Iris pigment epithelial cell (primary cell): ENCODE measurements at regions not wholly inside any gene's neighbourhood (a gene's known extent, or its start where the extent isn't known, plus 50 kb on each side); places are given as distances from the start of the nearest gene placed in this dataset.

Source experiments
- DNase-seq: peaks from one replicate; pipeline ENCODE4 v3.0.0-alpha.2; 2011; ENCODE audit warnings: low read depth

DNA sequence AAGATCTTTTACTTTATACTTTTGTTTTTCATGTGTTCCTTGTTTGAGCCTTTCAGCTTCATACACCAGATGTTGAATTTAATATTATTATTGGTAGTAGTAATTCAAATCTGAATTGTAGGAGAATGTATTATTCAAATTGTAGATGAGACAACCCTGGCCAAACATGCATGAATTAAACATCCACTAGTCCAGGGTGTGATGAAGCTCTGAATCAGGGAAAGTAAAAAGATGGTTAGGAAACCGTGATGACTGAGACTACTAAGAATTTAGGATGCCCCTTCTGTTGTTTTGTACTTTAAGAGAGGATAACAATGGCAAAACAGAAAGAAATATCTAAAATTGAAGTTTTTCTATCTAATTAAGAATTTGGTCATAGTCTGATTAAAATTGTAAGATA, 227.8 kb upstream of the CDH2 start:
- no peak for DNase-seq

- no peak for DNase-seq
Measured at GRCh38 chr18:28399781-28400362, 222.9 kb upstream of the CDH2 start.

DNA sequence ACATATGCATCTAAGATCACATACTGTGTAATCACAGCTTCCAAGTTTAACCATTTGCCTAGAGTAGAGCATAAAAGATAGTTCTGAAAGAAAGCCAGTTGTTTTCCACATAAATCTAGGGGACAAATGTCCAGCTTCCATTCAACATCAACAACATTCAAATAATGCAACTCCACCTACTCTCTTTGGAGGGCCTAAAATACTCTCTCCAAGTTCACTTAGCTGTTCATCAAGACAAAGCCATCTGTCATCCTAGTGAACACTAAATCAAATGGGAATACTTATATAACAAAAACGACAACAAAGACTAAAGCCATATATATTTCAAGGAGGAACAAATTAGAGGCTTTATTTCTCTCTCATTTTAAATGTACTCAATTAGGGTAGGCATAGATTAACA, 221.5 kb upstream of the CDH2 start:
- no peak for DNase-seq

GRCh38 chr18:28390022-28390421, 213.1 kb upstream of the CDH2 start:
- DNase-seq, result no peak

DNA sequence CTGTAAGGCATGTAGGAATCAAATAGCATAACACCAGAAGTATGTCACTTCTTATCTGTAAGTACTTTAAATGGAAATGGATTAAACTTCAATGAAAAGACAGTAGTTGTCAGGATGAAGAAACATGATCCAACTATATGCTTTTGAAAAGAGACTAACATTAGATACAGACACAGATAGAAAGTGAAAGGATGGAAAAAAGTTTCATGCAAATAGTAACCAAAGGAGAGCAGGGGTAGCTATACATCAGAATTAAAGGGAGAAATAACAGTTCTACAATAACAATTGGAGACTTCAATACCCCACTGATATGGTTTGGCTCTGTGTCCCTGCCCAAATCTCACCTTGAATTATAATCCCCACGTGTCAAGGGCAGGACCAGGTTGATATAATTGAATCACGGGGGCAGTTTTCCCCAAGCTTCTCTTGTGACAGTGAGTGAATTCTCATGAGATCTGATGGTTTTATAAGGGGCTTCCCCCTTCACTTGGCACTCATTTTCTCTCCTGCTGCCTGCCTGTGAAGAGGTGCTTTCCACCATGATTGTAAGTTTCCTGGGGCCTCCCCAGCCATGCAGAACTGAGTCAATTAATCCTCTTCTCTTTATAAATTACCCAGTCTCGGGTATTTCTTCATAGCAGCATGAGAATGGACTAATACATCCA, 205.4 kb upstream of the CDH2 start:
- no peak for DNase-seq

DNA sequence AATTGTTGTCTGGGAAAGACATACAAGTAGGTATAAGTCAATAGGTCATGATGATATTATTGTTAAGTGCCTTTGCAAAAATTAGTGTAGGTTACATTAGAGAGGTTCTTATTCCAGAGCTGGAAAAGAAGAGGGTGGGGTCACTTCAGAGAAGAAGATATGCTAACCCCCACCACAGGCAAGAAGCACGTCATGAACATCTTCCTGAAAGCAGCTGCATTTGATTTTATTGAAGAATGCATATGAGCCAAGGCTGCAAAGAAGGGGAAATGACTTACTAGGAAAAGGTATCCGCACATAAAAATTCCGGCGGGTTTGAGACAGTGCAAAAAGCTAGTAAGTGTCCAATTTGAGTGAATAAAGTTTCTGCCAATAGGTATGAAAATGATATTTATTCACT, 195.3 kb upstream of the CDH2 start:
- DNase-seq, result no peak

GRCh38 chr18:28366676-28367075, 189.7 kb upstream of the CDH2 start:
- DNase-seq, result no peak

- peak; percentile 57 for DNase-seq
Measured at GRCh38 chr18:28365411-28365831, 188.5 kb upstream of the CDH2 start.

GRCh38 chr18:28363124-28363523, 186.2 kb upstream of the CDH2 start:
- DNase-seq, result no peak

GRCh38 chr18:28359176-28359575, 182.2 kb upstream of the CDH2 start:
- DNase-seq, result no peak

- peak; percentile 5 for DNase-seq
Measured at GRCh38 chr18:28357766-28358401, 181.0 kb upstream of the CDH2 start.

GRCh38 chr18:28350821-28351220, 173.9 kb upstream of the CDH2 start:
- no peak for DNase-seq

DNA sequence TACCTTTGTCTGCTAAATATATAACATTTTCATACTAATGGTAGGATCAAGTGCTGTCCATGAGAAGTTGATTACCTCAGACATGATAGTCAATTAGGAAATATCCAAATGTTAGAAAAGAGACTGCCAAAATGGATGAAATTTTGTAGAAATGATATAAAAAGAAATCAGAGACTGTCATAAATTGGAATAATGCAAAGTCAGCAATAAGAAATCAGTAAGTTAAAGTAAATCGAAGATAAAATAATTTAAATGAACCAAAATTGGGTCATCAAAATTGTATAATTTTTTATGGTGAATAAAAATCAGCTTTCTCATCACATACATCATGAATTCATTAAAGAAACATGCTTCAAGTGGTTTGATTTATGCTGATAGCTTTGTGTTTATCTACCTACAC, 165.3 kb upstream of the CDH2 start:
- no peak for DNase-seq

- DNase-seq, result no peak
Measured at GRCh38 chr18:28338316-28338715, 161.4 kb upstream of the CDH2 start.

- no peak for DNase-seq
Measured at GRCh38 chr18:28334516-28334915, 157.6 kb upstream of the CDH2 start.

DNA sequence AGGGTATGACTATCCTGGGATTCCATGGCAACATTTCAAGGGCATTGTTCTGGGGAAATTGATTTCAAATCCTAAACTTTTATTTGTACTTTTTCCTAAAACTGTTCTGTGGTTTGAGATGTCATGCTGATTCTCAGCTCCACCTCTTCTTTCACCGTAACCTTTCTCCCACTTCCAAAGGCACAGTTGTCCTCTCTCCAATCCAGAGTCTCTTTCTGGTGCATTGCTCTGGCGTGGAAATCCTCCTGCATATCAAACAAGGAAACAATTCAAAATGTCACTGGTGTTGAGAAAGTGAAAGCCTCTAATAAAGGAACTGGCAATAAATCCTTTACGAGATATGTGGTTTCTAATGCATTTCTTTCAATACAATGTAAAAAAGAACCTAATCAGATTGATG, 155.1 kb upstream of the CDH2 start:
- DNase-seq, result no peak

- DNase-seq, result no peak
Measured at GRCh38 chr18:28331551-28331950, 154.6 kb upstream of the CDH2 start.

GRCh38 chr18:28313602-28314001, 136.7 kb upstream of the CDH2 start:
- no peak for DNase-seq

DNA sequence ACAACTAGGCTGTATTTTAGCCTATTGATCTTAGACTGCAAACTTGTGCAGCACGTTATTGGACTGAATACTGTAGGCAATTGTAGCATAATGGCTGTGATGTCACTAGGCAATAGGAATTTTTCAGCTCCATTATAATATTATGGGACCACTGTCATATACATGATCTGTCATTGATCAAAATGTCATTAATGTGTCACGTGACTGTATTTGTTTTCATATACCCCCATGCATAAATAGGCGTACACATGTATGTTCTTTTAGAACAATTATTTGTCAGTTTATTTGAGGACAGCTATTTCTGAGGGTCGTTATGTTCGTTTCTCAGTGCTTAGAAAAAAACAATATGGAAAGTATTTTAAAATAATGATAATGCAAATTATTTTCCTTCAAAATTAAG, 111.9 kb upstream of the CDH2 start:
- DNase-seq, result no peak

DNA sequence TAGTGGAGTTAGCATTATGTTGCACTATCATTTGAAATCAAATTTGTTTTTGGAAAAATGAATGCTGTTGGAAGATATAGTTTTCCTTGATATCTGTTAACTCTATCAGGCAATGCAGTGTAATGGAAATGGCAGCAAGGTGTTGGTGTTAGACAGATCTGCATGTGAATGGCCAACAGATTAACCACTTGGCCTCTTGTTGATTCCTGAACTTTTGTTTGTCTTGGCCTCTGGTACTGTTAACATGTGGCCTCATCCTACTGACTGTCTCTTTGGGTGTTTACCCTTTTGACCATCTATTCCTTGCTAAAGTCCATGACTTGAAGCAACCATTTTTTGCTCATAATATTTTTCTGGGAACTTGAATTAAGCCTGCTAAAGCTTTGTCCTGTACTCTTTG, 110.2 kb upstream of the CDH2 start:
- DNase-seq, result no peak

GRCh38 chr18:28284132-28284531, 107.2 kb upstream of the CDH2 start:
- DNase-seq, result peak; percentile 93

GRCh38 chr18:28281400-28281799, 104.5 kb upstream of the CDH2 start:
- DNase-seq, result peak; percentile 22

GRCh38 chr18:28269750-28270149, 92.8 kb upstream of the CDH2 start:
- peak; percentile 5 for DNase-seq
